ENCODE measurements at regions not wholly inside any gene's neighbourhood (a gene's known extent, or its start where the extent isn't known, plus 50 kb on each side); places are given as distances from the start of the nearest gene placed in this dataset.

GRCh38 chr3:59690886-59691285, 641.1 kb upstream of the CFAP20DC start (continued):
- TF ChIP-seq REST (IDR thresholded peaks at IDR 0.05; ENCODE audit: unreplicated experiment) (no peak), CREB1 (CRISPR knock-in tag; IDR thresholded peaks at IDR 0.05; ENCODE audit: low read depth) (no peak), EZH2 (IDR thresholded peaks at IDR 0.05; ENCODE audit: low read depth, unreplicated experiment) (no peak), EZH2phosphoT487 (IDR thresholded peaks at IDR 0.05; ENCODE audit: unreplicated experiment) (no peak), ZNF114 (CRISPR knock-in tag; IDR thresholded peaks at IDR 0.05) (no peak), ETS1 (IDR thresholded peaks at IDR 0.05) (no peak)

- Histone ChIP-seq H3K79me2 (replicated peaks; ENCODE audit: insufficient read depth) (no peaks in the 10 kb centered on the region), H3K4me3 (no peak overlapping the region), H3K4me2 (no peak overlapping the region), H3K27ac (ENCODE audit: low read depth) (no peak overlapping the region), H3F3A (replicated peaks; ENCODE audit: low read depth) (no peaks in the 10 kb centered on the region), H3K9me2 (ENCODE audit: insufficient read depth) (0 out of 2 replicates have a peak, but pooled peaks cover 3% of the 10 kb centered on the region), H3K4me1 (ENCODE audit: insufficient read depth) (no peaks in the 10 kb centered on the region), H4K20me1 (replicated peaks; ENCODE audit: insufficient read depth) (no peaks in the 10 kb centered on the region), H3K27me3 (ENCODE audit: insufficient read depth) (no peaks in the 10 kb centered on the region), H3K36me3 (ENCODE audit: insufficient read depth) (no peaks in the 10 kb centered on the region), H2AFZ (0 out of 2 replicates have a peak overlapping the region, but pooled peaks have one; percentile 3)
- H3K27me3 Mint-ChIP-seq (ENCODE audit: insufficient read depth, low read depth, poor library complexity), result no peaks in the 10 kb centered on the region
- no peaks in the 10 kb centered on the region; the same call in 2 of the 3 replicates for H3K36me3 Mint-ChIP-seq (ENCODE audit: low read depth)
- H3K4me3 Mint-ChIP-seq, result no peak overlapping the region
- H3K27ac Mint-ChIP-seq, result no peak overlapping the region
- DNase-seq (ENCODE audit: low spot score) (no peak), ATAC-seq (no peak)
- no peaks in the 10 kb centered on the region; the same call in 2 of the 3 replicates for H3K9me3 Mint-ChIP-seq
- H3K4me1 Mint-ChIP-seq, result no peaks in the 10 kb centered on the region
- TF ChIP-seq EZH2phosphoT487 (IDR thresholded peaks at IDR 0.05; ENCODE audit: unreplicated experiment) (no peak), ZNF114 (CRISPR knock-in tag; IDR thresholded peaks at IDR 0.05) (no peak), CREB1 (CRISPR knock-in tag; IDR thresholded peaks at IDR 0.05; ENCODE audit: low read depth) (no peak), ETS1 (IDR thresholded peaks at IDR 0.05) (no peak), NANOG (IDR thresholded peaks at IDR 0.05; ENCODE audit: borderline replicate concordance) (no peak), REST (IDR thresholded peaks at IDR 0.05; ENCODE audit: unreplicated experiment) (no peak), CTCF (conservative IDR thresholded peaks at IDR 0.05; ENCODE audit: low read depth in 2 of 2) (no peak)
These were observed 638.8 kb upstream of the CFAP20DC start for GRCh38 chr3:59688636-59689035.
